Activated naive CD4-positive, alpha-beta T cell treated with anti-CD3 and anti-CD28 coated beads, Interleukin-2, amount 50 U/mL, for 72 hours (primary cell): ENCODE measurements at regions not wholly inside any gene's neighbourhood (a gene's known extent, or its start where the extent isn't known, plus 50 kb on each side); places are given as distances from the start of the nearest gene placed in this dataset.
"Not testable (repeated sequence)": the region's sequence is repeated elsewhere in the genome, so short reads cannot be mapped to it uniquely, and the experiment has no call there.

Experiments
- ATAC-seq, 2 donors: fragments of 150-1000 bp; cut with Tn5 transposase; 2 replicates each; pipeline ENCODE4 v1.10.0; 2021; ENCODE audit warnings: mild to moderate bottlenecking in 2 of 2, moderate library complexity in 2 of 2
- DNase-seq, 2 donors: peaks; one replicate each; pipeline ENCODE4 v3.0.0; 2021 to 2022; ENCODE audit warnings: low spot score in 2 of 2
- H3K27ac Mint-ChIP-seq, 2 donors: one replicate each; pipeline ENCODE4 v1.8.0; 2022; ENCODE audit warnings: mild to moderate bottlenecking in 2 of 2, mixed read lengths in 2 of 2
- H3K36me3 Mint-ChIP-seq, 2 donors: one replicate each; pipeline ENCODE4 v1.8.0; 2022; ENCODE audit warnings: mixed read lengths in 2 of 2
- H3K9me3 Mint-ChIP-seq, 2 donors: one replicate each; pipeline ENCODE4 v1.8.0; 2022; ENCODE audit warnings: mixed read lengths in 2 of 2

DNA sequence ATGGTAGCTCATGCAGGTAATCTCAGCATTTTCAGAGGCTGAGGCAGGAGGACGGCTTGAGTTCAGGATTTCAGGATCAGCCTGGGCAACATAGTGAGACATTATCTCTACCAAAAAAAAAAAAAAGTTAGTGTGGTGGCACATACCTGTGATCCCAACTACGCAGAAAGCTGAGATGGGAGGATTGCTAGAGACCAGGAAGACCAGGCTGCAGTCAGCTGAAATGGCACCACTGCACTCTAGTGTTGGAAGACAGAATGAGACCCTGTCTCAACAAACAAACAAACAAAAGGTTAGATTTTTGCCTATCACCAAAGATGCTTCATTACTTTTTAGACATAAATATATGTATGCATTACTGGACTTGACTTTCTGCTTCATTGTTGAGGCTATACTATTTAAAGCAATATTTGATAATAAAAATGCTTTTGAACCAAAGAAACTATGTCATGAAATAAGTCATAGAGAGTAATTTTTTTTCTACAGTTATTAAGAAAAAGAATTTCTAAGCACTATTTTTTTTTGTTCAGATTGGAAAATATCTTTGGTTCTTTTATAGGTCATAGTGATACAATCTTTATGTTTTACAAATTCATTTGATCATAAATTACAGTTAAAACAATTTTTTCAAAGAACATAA lies 1180.1 kb upstream of the ATXN8OS start:
- H3K27ac Mint-ChIP-seq, result no peak overlapping the region
- H3K9me3 Mint-ChIP-seq, result peaks cover 10 to 14% of the 10 kb centered on the region in 2 donors
- ATAC-seq (no peak), DNase-seq (no peak)
- H3K36me3 Mint-ChIP-seq, result no peaks in the 10 kb centered on the region

DNA sequence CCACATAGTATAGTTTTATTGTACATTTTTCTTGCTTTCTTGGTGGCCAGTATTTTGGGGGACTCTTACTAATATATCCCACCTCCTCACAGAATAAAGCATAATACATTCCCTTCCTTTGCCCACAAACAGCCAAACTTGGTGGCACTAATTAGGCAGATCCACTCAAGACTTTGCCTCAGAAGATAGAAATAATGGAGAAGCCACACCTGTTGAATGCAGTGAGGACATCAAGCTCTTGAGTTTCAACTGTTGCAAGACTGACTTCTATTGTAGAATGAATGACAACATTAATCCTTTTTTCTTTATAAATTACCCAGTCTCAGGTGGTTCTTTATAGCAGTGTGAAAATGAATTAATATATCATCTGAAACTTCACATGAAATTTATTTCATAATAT lies 1183.6 kb upstream of the ATXN8OS start:
- peaks cover 5 to 8% of the 10 kb centered on the region in 2 donors for H3K9me3 Mint-ChIP-seq
- ATAC-seq (no peak), DNase-seq (no peak)
- no peaks in the 10 kb centered on the region for H3K36me3 Mint-ChIP-seq
- H3K27ac Mint-ChIP-seq, result no peak overlapping the region

DNA sequence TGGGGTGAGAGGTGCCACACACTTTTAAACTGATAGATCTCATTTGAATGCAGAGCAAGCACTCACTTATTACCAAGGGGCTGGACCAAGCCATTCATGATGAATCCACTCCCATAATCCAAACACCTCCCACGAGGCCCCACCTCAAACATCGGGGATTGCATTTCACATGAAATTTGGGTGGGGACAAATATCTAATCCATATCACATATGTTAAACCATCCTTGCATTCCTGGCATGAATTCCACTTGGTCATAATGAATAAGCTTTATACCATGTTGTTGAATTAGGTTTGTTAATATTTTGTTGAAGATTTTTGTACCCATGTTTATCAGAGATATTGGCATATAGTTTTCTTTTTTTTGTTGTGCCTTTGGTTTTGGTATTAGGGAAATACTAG lies 1198.7 kb upstream of the ATXN8OS start:
- no peak for DNase-seq
- H3K27ac Mint-ChIP-seq, result no peak overlapping the region
- no peak for ATAC-seq
- peaks cover 0 to 13% of the 10 kb centered on the region in 2 donors for H3K36me3 Mint-ChIP-seq
- H3K9me3 Mint-ChIP-seq, result peaks cover 40% of the 10 kb centered on the region in 2 donors

- DNase-seq (no peak), ATAC-seq (no peak)
- peaks cover 0 to 14% of the 10 kb centered on the region in 2 donors for H3K36me3 Mint-ChIP-seq
- H3K9me3 Mint-ChIP-seq, result peaks cover 28 to 40% of the 10 kb centered on the region in 2 donors
- no peak overlapping the region for H3K27ac Mint-ChIP-seq
Observed at GRCh38 chr13:68905186-68905585, 1202.4 kb upstream of the ATXN8OS start.

GRCh38 chr13:68897331-68897928 lies 1210.2 kb upstream of the ATXN8OS start:
- no peak for ATAC-seq
- H3K9me3 Mint-ChIP-seq, result peaks cover 18 to 19% of the 10 kb centered on the region in 2 donors
- H3K27ac Mint-ChIP-seq, result no peak overlapping the region
- H3K36me3 Mint-ChIP-seq, result no peaks in the 10 kb centered on the region
- no peak for DNase-seq

GRCh38 chr13:68895696-68896095 lies 1211.9 kb upstream of the ATXN8OS start:
- DNase-seq (no peak), ATAC-seq (no peak)
- Mint-ChIP-seq H3K9me3 (peaks cover 18 to 22% of the 10 kb centered on the region in 2 donors), H3K36me3 (no peaks in the 10 kb centered on the region), H3K27ac (no peak overlapping the region)

GRCh38 chr13:68893721-68894120 lies 1213.9 kb upstream of the ATXN8OS start:
- DNase-seq, ATAC-seq, H3K36me3 Mint-ChIP-seq, H3K27ac Mint-ChIP-seq: not testable (repeated sequence)
- H3K9me3 Mint-ChIP-seq, result peaks cover 23 to 31% of the 10 kb centered on the region in 2 donors

DNA sequence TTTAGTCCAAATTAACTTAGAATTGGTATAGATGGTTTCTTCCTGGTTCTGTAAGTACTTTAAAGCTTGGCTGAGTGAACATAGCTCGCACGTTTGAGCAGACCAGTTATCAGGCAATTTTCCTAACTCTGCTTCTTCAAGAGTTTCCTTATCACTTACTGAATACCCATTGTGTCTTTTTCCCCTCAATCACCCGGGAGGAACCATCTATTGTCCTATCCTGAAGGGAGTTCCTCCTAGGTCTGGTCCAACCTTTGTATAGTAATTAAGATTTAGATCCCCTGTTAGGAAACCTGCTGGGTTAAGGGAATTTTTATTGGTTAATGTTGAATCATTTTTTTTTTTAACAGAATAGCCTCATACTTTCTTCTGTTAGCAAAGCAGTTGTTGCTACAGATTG lies 1215.0 kb upstream of the ATXN8OS start:
- ATAC-seq, DNase-seq, H3K36me3 Mint-ChIP-seq, H3K27ac Mint-ChIP-seq: not testable (repeated sequence)
- H3K9me3 Mint-ChIP-seq, result peaks cover 18 to 24% of the 10 kb centered on the region in 2 donors

- not testable (repeated sequence) for DNase-seq, H3K36me3 Mint-ChIP-seq, H3K27ac Mint-ChIP-seq, ATAC-seq
- H3K9me3 Mint-ChIP-seq, result peaks cover 10 to 19% of the 10 kb centered on the region in 2 donors
Observed at GRCh38 chr13:68890101-68890500, 1217.5 kb upstream of the ATXN8OS start.

DNA sequence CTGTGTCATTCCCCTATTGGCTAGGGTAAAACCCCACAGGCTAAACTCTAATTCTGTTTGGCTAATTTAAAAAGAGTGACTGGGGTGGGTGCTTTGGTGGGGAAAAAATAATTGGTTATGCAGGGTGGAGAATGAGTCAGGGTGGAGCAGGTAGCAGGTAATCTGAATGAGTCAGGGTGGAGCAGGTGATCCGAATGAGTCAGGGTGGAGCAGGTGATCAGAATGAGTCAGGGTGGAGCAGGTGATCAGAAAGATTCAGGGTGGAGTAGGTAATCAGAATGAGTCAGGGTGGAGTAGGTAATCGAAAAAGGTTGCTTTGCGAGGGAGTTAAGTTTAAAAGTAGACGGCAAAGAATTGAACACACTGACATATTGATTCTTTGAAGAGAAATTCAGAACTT lies 1218.8 kb upstream of the ATXN8OS start:
- ATAC-seq (no peak), DNase-seq (no peak)
- Mint-ChIP-seq H3K36me3 (no peaks in the 10 kb centered on the region), H3K27ac (no peak overlapping the region), H3K9me3 (peaks cover 10 to 19% of the 10 kb centered on the region in 2 donors)

DNA sequence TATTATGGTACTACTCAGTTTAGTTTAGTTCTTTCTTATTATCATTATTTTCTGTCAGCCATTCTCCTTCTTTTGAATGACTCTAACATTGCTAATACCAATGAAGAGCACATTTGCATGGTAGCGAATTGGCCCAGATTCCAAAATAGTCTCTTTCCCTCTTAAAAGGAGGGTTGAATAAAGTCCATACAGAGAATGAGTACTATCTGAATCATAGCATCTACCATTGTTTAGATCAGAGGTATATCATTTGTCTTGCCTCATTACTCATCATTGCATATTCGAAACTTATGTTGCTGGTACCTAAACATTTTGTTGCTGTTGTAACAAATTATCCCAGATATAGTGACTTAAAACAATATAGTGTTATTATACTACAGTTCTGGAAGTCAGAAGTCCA lies 1235.3 kb upstream of the ATXN8OS start:
- DNase-seq (no peak), ATAC-seq (no peak)
- Mint-ChIP-seq H3K27ac (no peak overlapping the region), H3K36me3 (no peaks in the 10 kb centered on the region), H3K9me3 (peaks cover 10 to 20% of the 10 kb centered on the region in 2 donors)

GRCh38 chr13:68851026-68851425 lies 1256.6 kb upstream of the ATXN8OS start:
- DNase-seq, result no peak
- H3K27ac Mint-ChIP-seq, result no peak overlapping the region
- no peaks in the 10 kb centered on the region for H3K36me3 Mint-ChIP-seq
- peaks cover 21 to 31% of the 10 kb centered on the region in 2 donors for H3K9me3 Mint-ChIP-seq
- ATAC-seq, result no peak

GRCh38 chr13:68850160-68850559 lies 1257.5 kb upstream of the ATXN8OS start:
- Mint-ChIP-seq H3K36me3 (peaks cover 0 to 4% of the 10 kb centered on the region in 2 donors), H3K27ac (no peak overlapping the region), H3K9me3 (peaks cover 22 to 33% of the 10 kb centered on the region in 2 donors)
- ATAC-seq (no peak), DNase-seq (no peak)

GRCh38 chr13:68846663-68847062 lies 1261.0 kb upstream of the ATXN8OS start:
- no peak for DNase-seq
- Mint-ChIP-seq H3K27ac (no peak overlapping the region), H3K9me3 (peaks cover 24 to 35% of the 10 kb centered on the region in 2 donors), H3K36me3 (peaks cover 0 to 15% of the 10 kb centered on the region in 2 donors)
- ATAC-seq, result no peak

DNA sequence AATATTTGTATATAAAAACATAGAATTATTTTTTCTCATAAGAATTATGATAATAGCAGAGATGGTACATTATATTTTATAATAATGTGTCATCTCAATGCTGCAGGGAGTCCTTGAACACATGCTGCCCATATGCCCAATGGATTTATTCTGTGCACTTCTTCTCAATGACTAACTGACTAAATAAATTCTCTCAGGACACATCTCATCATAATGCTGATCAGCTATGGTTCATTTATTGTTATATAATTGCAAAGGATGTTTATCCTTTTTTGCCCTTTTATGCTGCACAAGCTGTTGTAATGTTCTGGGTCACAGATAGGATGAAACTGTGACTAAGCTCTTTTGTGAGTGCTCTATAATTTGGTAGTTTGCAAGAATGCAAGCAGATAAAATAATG lies 1273.3 kb upstream of the ATXN8OS start:
- peaks cover 17 to 18% of the 10 kb centered on the region in 2 donors for H3K9me3 Mint-ChIP-seq
- H3K27ac Mint-ChIP-seq, result no peak overlapping the region
- DNase-seq (no peak), ATAC-seq (no peak)
- H3K36me3 Mint-ChIP-seq, result no peaks in the 10 kb centered on the region

GRCh38 chr13:68816715-68817114 lies 1290.9 kb upstream of the ATXN8OS start:
- no peak for DNase-seq

GRCh38 chr13:68813180-68813796 lies 1294.3 kb upstream of the ATXN8OS start:
- Mint-ChIP-seq H3K9me3 (peaks cover 0 to 5% of the 10 kb centered on the region in 2 donors), H3K36me3 (no peaks in the 10 kb centered on the region), H3K27ac (no peak overlapping the region)
- DNase-seq (no peak), ATAC-seq (no peak)

More at GRCh38 chr13:68816715-68817114, 1290.9 kb upstream of the ATXN8OS start:
- Mint-ChIP-seq H3K27ac (no peak overlapping the region), H3K36me3 (no peaks in the 10 kb centered on the region), H3K9me3 (peaks cover 11 to 15% of the 10 kb centered on the region in 2 donors)
- no peak for ATAC-seq
